GM10266 (cell line): ENCODE measurements at regions not wholly inside any gene's neighbourhood (a gene's known extent, or its start where the extent isn't known, plus 50 kb on each side); places are given as distances from the start of the nearest gene placed in this dataset.

Experiments used
- DNase-seq: peaks from one replicate; pipeline ENCODE4 v3.0.0; 2012; ENCODE audit errors: extremely low spot score
- CTCF ChIP-seq: IDR thresholded peaks from 2 replicates; pipeline ENCODE4 v1.5.1; 2012; ENCODE audit warnings: mild to moderate bottlenecking, low read depth; ENCODE audit not compliant: control insufficient read depth, insufficient read depth; ENCODE audit errors: missing control alignments

- no peak for TF ChIP-seq CTCF
- DNase-seq, result no peak
Observed at GRCh38 chr16:5463820-5464219, 366.2 kb upstream of the EEF2KMT start.

- no peak for DNase-seq
- TF ChIP-seq CTCF, result no peak
Observed at GRCh38 chr16:5461574-5461973, 364.0 kb upstream of the EEF2KMT start.

DNA sequence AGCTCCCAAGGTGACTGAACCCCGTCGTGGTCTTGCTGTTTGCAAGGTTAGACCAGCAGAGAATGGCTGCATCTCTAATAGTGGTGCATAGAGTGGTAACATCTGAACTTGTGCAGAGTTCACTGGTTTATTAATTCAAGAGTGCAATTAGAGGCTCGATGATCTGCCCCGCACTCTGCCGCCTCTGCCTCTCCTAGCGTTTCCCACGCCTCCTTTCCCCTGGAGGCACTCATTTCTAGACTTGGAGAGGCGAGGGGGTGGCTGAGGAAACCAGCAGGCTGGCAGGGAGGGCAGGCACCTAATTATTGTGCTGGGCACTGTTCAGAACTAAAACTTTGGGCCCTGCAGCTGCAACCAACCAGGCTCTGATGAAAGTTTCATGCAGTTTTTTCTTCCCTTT, 363.5 kb upstream of the EEF2KMT start:
- TF ChIP-seq CTCF, result no peak
- no peak for DNase-seq

DNA sequence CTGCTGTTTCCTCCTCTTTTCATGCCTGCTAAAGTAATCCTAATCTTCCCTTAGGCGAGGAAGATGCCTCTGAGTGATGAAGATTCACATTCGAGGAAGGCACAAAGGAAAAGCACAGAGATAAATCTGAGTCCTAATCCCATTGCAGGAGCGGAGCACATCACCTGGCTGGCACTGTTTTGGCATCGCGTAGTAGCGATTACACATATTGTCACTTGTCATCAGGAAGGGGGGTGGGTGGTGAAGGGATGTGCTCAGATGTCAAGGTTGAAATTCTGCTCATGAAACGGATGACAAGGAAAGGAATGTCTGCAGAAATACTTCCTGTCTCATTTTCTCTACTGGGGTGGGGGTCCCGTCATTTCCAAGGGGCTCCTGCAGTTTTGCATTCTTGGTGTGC, 363.1 kb upstream of the EEF2KMT start:
- no peak for DNase-seq
- TF ChIP-seq CTCF, result no peak

DNA sequence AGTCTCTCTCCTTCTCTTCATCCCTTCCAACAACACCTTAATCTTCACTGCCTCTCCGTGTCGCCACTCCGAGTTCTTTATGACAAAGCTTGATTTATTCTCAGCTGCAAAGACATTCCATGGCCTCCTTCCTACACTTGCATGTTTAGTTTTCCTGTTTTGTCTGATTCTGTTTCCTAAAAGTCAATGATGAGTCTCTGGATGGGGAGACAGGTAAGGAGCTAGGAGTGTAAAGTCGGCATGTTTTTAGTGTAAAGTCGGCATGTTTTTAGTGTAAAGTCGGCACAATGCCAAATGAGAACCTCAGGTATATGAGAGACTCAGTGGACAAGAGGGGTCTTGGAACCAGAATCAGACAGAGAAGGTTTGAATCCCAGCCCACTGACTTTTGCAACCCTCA, 362.3 kb upstream of the EEF2KMT start:
- no peak for TF ChIP-seq CTCF
- no peak for DNase-seq

- DNase-seq, result no peak
Observed at GRCh38 chr16:5455110-5455509, 357.5 kb upstream of the EEF2KMT start.

GRCh38 chr16:5454349-5454748, 356.8 kb upstream of the EEF2KMT start:
- no peak for DNase-seq

More at GRCh38 chr16:5455110-5455509, 357.5 kb upstream of the EEF2KMT start:
- TF ChIP-seq CTCF, result no peak

More at GRCh38 chr16:5454349-5454748, 356.8 kb upstream of the EEF2KMT start:
- no peak for TF ChIP-seq CTCF
